ENCODE measurements at regions not wholly inside any gene's neighbourhood (a gene's known extent, or its start where the extent isn't known, plus 50 kb on each side); places are given as distances from the start of the nearest gene placed in this dataset.

- TF ChIP-seq CTCF (conservative IDR thresholded peaks at IDR 0.05; ENCODE audit: low read depth, low read length) (no peak), EZH2 (IDR thresholded peaks at IDR 0.05; ENCODE audit: borderline replicate concordance, low read depth, low read length, poor library complexity, severe bottlenecking) (no peak)
- BruUV-seq (replicated peaks): no TSS peak
- no peak overlapping the region for H3K27ac ChIP-seq (ENCODE audit: low read depth, low read length, poor library complexity, severe bottlenecking)
- no peak overlapping the region for H3K4me3 ChIP-seq (ENCODE audit: low read depth, low read length, poor library complexity, severe bottlenecking)
- no peak for DNase-seq (ENCODE audit: low spot score)
- ChIA-PET POLR2A (ENCODE audit: low non-redundant PET) (interaction anchor here (0.5 kb wide), 1 partner anchor 84 kb away, joined by 3 read pairs; no protein-coding TSS in a partner anchor), CTCF (no interaction called here)
- intact Hi-C loops (cut with micrococcal nuclease; ENCODE audit: unreplicated experiment): no loop called here
- peaks cover 4% of the 10 kb centered on the region for H3K9me3 ChIP-seq (ENCODE audit: low read depth, low read length, poor library complexity, severe bottlenecking)
- no peaks in the 10 kb centered on the region for H3K27me3 ChIP-seq (replicated peaks; ENCODE audit: insufficient read depth, low read depth, low read length, poor library complexity)
- peaks cover 8% of the 10 kb centered on the region for H3K4me1 ChIP-seq (ENCODE audit: insufficient read depth, low read length, poor library complexity, severe bottlenecking)
- no peaks in the 10 kb centered on the region for H3K36me3 ChIP-seq (ENCODE audit: insufficient read depth, low read length, poor library complexity, severe bottlenecking)
These were observed 278.8 kb downstream of the SLITRK6 start for GRCh38 chr13:85520445-85520844.

GRCh38 chr13:85519363-85519762, 279.9 kb downstream of the SLITRK6 start:
- BruUV-seq (replicated peaks): no TSS peak
- H3K36me3 ChIP-seq (ENCODE audit: insufficient read depth, low read length, poor library complexity, severe bottlenecking): no peaks in the 10 kb centered on the region
- peaks cover 4% of the 10 kb centered on the region for H3K9me3 ChIP-seq (ENCODE audit: low read depth, low read length, poor library complexity, severe bottlenecking)
- POLR2A ChIA-PET (ENCODE audit: low non-redundant PET): no interaction called here
- TF ChIP-seq EZH2 (IDR thresholded peaks at IDR 0.05; ENCODE audit: borderline replicate concordance, low read depth, low read length, poor library complexity, severe bottlenecking) (no peak), CTCF (conservative IDR thresholded peaks at IDR 0.05; ENCODE audit: low read depth, low read length) (no peak)
- DNase-seq (ENCODE audit: low spot score): no peak
- intact Hi-C loops (cut with micrococcal nuclease; ENCODE audit: unreplicated experiment): no loop called here
- H3K4me1 ChIP-seq (ENCODE audit: insufficient read depth, low read length, poor library complexity, severe bottlenecking): peaks cover 8% of the 10 kb centered on the region
- H3K27ac ChIP-seq (ENCODE audit: low read depth, low read length, poor library complexity, severe bottlenecking): no peak overlapping the region
- H3K4me3 ChIP-seq (ENCODE audit: low read depth, low read length, poor library complexity, severe bottlenecking): no peak overlapping the region
- CTCF ChIA-PET: no interaction called here
- no peaks in the 10 kb centered on the region for H3K27me3 ChIP-seq (replicated peaks; ENCODE audit: insufficient read depth, low read depth, low read length, poor library complexity)

GRCh38 chr13:85512421-85512820, 286.8 kb downstream of the SLITRK6 start:
- H3K27me3 ChIP-seq (replicated peaks; ENCODE audit: insufficient read depth, low read depth, low read length, poor library complexity): no peaks in the 10 kb centered on the region
- intact Hi-C loops (cut with micrococcal nuclease; ENCODE audit: unreplicated experiment): no loop called here
- H3K4me1 ChIP-seq (ENCODE audit: insufficient read depth, low read length, poor library complexity, severe bottlenecking): no peaks in the 10 kb centered on the region
- CTCF ChIA-PET: no interaction called here
- no peak for DNase-seq (ENCODE audit: low spot score)
- no peaks in the 10 kb centered on the region for H3K36me3 ChIP-seq (ENCODE audit: insufficient read depth, low read length, poor library complexity, severe bottlenecking)
- POLR2A ChIA-PET (ENCODE audit: low non-redundant PET): no interaction called here
- H3K9me3 ChIP-seq (ENCODE audit: low read depth, low read length, poor library complexity, severe bottlenecking): peaks cover 4% of the 10 kb centered on the region
- no peak for TF ChIP-seq EZH2 (IDR thresholded peaks at IDR 0.05; ENCODE audit: borderline replicate concordance, low read depth, low read length, poor library complexity, severe bottlenecking)
- no peak for TF ChIP-seq CTCF (conservative IDR thresholded peaks at IDR 0.05; ENCODE audit: low read depth, low read length)
- no peak overlapping the region for H3K4me3 ChIP-seq (ENCODE audit: low read depth, low read length, poor library complexity, severe bottlenecking)
- no TSS peak for BruUV-seq (replicated peaks)
- H3K27ac ChIP-seq (ENCODE audit: low read depth, low read length, poor library complexity, severe bottlenecking): no peak overlapping the region
